Endothelial cell (in vitro differentiated cells): ENCODE measurements at regions not wholly inside any gene's neighbourhood (a gene's known extent, or its start where the extent isn't known, plus 50 kb on each side); places are given as distances from the start of the nearest gene placed in this dataset.

Experiments used
- DNase-seq: peaks from one replicate; pipeline ENCODE4 v3.0.0; 2021; ENCODE audit warnings: low spot score
- H3K27ac Mint-ChIP-seq: one replicate; pipeline ENCODE4 v1.8.0; 2021; ENCODE audit warnings: mixed read lengths, inconsistent platforms; ENCODE audit not compliant: unreplicated experiment
- H3K27me3 Mint-ChIP-seq: one replicate; pipeline ENCODE4 v1.8.0; 2021; ENCODE audit warnings: mild to moderate bottlenecking, moderate library complexity, mixed read lengths, inconsistent platforms; ENCODE audit not compliant: unreplicated experiment
- H3K36me3 Mint-ChIP-seq: one replicate; pipeline ENCODE4 v1.8.0; 2021; ENCODE audit warnings: mild to moderate bottlenecking, low read depth, mixed read lengths, inconsistent platforms; ENCODE audit not compliant: unreplicated experiment
- H3K4me1 Mint-ChIP-seq: one replicate; pipeline ENCODE4 v1.8.0; 2021; ENCODE audit warnings: mild to moderate bottlenecking, mixed read lengths, inconsistent platforms; ENCODE audit not compliant: unreplicated experiment
- H3K4me3 Mint-ChIP-seq: one replicate; pipeline ENCODE4 v1.8.0; 2021; ENCODE audit warnings: mild to moderate bottlenecking, mixed read lengths, inconsistent platforms; ENCODE audit not compliant: unreplicated experiment
- H3K9me3 Mint-ChIP-seq: one replicate; pipeline ENCODE4 v1.8.0; 2021; ENCODE audit warnings: mixed read lengths, inconsistent platforms; ENCODE audit not compliant: unreplicated experiment
- TF ChIP-seq, protein P1 (sequence below): fragments of 200-600 bp; sonication (generic); IDR thresholded peaks from one replicate; pipeline ENCODE4 v1.5.0; 2021; ENCODE audit warnings: antibody characterized with exemption; ENCODE audit not compliant: unreplicated experiment

DNA sequence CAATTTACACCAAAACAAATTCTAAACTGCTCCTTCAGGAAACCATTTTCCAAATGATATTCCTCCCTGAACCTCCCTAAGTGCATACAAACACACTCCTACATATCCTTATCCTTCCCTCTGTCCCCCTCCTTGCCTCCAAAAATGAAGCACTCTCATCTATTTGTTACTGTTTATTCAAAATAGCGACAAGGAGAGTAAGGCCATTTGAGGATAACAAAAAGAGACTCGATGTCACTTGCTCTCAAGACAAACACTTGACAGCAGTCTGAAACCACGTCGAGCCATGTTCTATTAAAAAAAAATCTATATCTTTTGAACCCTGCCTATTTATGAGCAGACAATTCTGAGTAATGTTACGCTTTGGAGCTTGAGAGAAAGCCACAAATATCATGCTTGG, 547.9 kb downstream of the DTWD2 start:
- DNase-seq: no peak
- Mint-ChIP-seq H3K9me3 (no peaks in the 10 kb centered on the region), H3K27ac (no peak overlapping the region), H3K27me3 (no peaks in the 10 kb centered on the region), H3K36me3 (no peaks in the 10 kb centered on the region), H3K4me1 (peaks cover 12% of the 10 kb centered on the region), H3K4me3 (no peak overlapping the region)
- TF ChIP-seq, protein P1, sequence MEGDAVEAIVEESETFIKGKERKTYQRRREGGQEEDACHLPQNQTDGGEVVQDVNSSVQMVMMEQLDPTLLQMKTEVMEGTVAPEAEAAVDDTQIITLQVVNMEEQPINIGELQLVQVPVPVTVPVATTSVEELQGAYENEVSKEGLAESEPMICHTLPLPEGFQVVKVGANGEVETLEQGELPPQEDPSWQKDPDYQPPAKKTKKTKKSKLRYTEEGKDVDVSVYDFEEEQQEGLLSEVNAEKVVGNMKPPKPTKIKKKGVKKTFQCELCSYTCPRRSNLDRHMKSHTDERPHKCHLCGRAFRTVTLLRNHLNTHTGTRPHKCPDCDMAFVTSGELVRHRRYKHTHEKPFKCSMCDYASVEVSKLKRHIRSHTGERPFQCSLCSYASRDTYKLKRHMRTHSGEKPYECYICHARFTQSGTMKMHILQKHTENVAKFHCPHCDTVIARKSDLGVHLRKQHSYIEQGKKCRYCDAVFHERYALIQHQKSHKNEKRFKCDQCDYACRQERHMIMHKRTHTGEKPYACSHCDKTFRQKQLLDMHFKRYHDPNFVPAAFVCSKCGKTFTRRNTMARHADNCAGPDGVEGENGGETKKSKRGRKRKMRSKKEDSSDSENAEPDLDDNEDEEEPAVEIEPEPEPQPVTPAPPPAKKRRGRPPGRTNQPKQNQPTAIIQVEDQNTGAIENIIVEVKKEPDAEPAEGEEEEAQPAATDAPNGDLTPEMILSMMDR: no peak

DNA sequence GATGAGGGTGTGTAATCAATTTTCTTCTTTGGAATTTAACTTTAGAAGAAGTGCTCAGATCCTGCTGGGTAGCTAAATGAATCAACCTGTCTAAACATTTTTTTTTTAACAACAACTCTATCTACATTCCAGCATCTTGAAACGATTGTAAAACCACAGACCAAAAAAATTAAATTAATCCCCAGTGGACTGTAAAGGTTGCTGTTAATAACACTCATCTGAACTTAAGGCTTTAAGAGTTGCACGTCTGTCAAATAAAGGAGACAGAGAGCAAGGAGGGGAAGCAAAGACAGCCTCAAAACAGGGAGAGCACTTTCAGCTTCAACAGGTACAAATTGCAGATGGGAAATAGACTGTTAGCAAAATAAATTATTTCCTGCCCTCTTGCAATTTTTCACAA, 548.5 kb downstream of the DTWD2 start:
- Mint-ChIP-seq H3K36me3 (no peaks in the 10 kb centered on the region), H3K27ac (no peak overlapping the region), H3K4me3 (no peak overlapping the region), H3K9me3 (no peaks in the 10 kb centered on the region), H3K27me3 (no peaks in the 10 kb centered on the region), H3K4me1 (peaks cover 12% of the 10 kb centered on the region)
- TF ChIP-seq, protein P1: no peak
- DNase-seq: no peak

DNA sequence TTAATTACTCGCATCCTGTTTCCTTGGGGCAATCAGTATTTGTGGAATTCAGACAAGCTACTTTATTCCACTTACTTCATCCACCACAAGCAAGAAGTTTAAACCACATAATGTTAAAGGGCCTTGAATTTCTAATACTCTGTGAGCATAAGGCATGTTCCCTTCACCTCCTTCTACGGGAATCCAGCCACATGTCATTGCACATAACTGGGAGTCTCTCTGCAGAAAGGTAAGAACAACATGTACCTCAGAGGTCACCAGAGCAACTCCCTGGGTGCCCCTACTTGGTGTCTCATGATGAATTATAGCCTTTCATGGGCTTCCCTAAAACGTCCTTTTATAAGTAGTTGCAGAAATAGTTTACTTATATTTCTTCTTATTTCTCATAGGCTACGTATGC, 553.2 kb downstream of the DTWD2 start:
- Mint-ChIP-seq H3K4me1 (no peaks in the 10 kb centered on the region), H3K4me3 (no peak overlapping the region), H3K36me3 (no peaks in the 10 kb centered on the region), H3K9me3 (no peaks in the 10 kb centered on the region), H3K27me3 (no peaks in the 10 kb centered on the region), H3K27ac (no peak overlapping the region)
- no peak for DNase-seq
- TF ChIP-seq, protein P1: no peak

DNA sequence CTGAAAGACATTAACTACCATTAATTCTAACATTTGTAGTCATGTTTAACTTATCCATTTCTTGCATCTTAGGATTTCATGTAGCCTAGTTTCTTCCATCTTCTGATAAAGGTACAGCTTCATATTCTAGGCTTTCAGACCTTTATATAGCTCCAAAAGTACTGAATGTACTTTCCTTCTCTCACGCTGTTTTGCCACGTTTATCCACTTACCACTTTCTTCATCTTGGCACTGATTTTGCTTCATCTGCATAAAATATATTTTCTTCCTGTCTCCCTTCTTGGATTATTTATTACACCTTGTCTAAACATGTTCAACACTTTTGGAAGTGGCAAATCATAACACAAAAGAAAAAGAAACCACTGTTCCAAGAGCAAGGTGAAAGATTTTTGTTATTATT, 553.8 kb downstream of the DTWD2 start:
- Mint-ChIP-seq H3K4me3 (no peak overlapping the region), H3K9me3 (no peaks in the 10 kb centered on the region), H3K27me3 (no peaks in the 10 kb centered on the region), H3K36me3 (no peaks in the 10 kb centered on the region), H3K27ac (no peak overlapping the region), H3K4me1 (no peaks in the 10 kb centered on the region)
- no peak for DNase-seq
- TF ChIP-seq, protein P1: no peak

DNA sequence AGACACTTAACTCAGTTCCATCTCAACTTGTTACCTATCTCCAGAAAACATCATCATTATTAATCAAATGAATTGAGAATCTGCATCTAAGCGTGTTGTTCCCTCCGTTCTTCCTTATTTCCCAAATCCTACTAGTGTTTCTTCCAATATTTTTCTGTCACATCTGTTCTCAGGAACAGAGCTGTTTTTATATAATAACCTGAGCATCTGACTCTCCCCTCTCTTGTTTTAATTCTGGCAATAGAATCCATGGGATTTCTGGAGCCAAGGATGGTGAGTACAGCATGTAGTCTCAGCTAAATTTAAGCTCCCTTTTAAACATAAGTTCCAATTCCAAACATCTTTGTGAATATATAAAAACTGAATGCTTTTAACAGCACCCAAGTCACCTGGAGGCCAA, 558.3 kb downstream of the DTWD2 start:
- Mint-ChIP-seq H3K36me3 (no peaks in the 10 kb centered on the region), H3K4me1 (no peaks in the 10 kb centered on the region), H3K9me3 (no peaks in the 10 kb centered on the region), H3K27me3 (no peaks in the 10 kb centered on the region), H3K27ac (no peak overlapping the region), H3K4me3 (no peak overlapping the region)
- TF ChIP-seq, protein P1: no peak
- DNase-seq: no peak
